Endothelial cell of umbilical vein (primary cell): ENCODE measurements at regions not wholly inside any gene's neighbourhood (a gene's known extent, or its start where the extent isn't known, plus 50 kb on each side); places are given as distances from the start of the nearest gene placed in this dataset.

Experiments
- BruUV-seq: library from RNA; stranded (reverse); fragments of 400-500 nt; replicated peaks from 2 replicates; lab custom pipeline; 2021; lab: Mats Ljungman, UMichigan
- CTCF ChIA-PET: fragments of 300-600, 350-600 bp; sonication (Branson Sonifier 250); formaldehyde crosslinking; loops from one replicate; lab custom pipeline; 2021; ENCODE audit warnings: antibody characterized with exemption, inconsistent platforms; lab: Charles Lee
- POLR2A ChIA-PET: fragments of 300-600, 350-600 bp; sonication (Branson Sonifier 250); formaldehyde crosslinking; loops from one replicate; lab custom pipeline; 2021; ENCODE audit warnings: antibody characterized with exemption, inconsistent platforms; lab: Charles Lee
- DNase-seq: peaks from one replicate; pipeline ENCODE4 v3.0.0-alpha.2; 2011; ENCODE audit warnings: low read depth, low spot score
- FAIRE-seq: peaks from 2 replicates; lab custom pipeline; 2011; peaks lifted over from hg19 to GRCh38; lab: Jason Lieb, UNC
- H2AFZ ChIP-seq: 2 replicates; pipeline ENCODE4 v1.6.0; 2012; ENCODE audit warnings: low read depth, low read length, control low read depth, inconsistent platforms
- H3K27ac ChIP-seq: 2 replicates; pipeline ENCODE4 v1.5.1; 2011; ENCODE audit warnings: low read depth, mild to moderate bottlenecking, control low read depth, low read length, moderate library complexity; ENCODE audit not compliant: insufficient read depth
- H3K27me3 ChIP-seq, 2 experiments: 2 replicates each; pipeline versions ENCODE4 v1.6.0 to v1.6.1; 2011; ENCODE audit warnings: low read length in 2 of 2, mixed read lengths in 1 of 2; ENCODE audit not compliant: control insufficient read depth in 2 of 2, insufficient read depth in 2 of 2
- H3K36me3 ChIP-seq, 2 experiments: 2 replicates in 1 of 2; 3 replicates in 1 of 2; pipeline ENCODE4 v1.5.1; 2011; ENCODE audit warnings: low read length in 2 of 2, mild to moderate bottlenecking in 1 of 2, moderate library complexity in 1 of 2; ENCODE audit not compliant: control insufficient read depth in 2 of 2, insufficient read depth in 2 of 2; ENCODE audit errors: extremely low read depth in 1 of 2
- H3K4me1 ChIP-seq: 3 replicates; pipeline ENCODE4 v1.5.1; 2011; ENCODE audit warnings: mild to moderate bottlenecking, low read length; ENCODE audit not compliant: control insufficient read depth, insufficient read depth; ENCODE audit errors: extremely low read depth
- H3K4me2 ChIP-seq: 2 replicates; pipeline ENCODE4 v1.6.1; 2011; ENCODE audit warnings: low read length, control low read depth, mixed read lengths; ENCODE audit not compliant: insufficient read depth
- H3K4me3 ChIP-seq, 3 experiments: fragments of 200-600 bp in 1 of 3; sonication (generic), shearing (Covaris generic) in 1 of 3; replicated peaks in 1 of 3; 2 replicates each; pipeline ENCODE4 v1.5.1; 2011 to 2016; ENCODE audit warnings: control low read depth in 3 of 3, low read length in 3 of 3, mild to moderate bottlenecking in 2 of 3, inconsistent platforms in 1 of 3, low read depth in 1 of 3, moderate library complexity in 1 of 3; ENCODE audit not compliant: insufficient read depth in 1 of 3
- H3K79me2 ChIP-seq: 2 replicates; pipeline ENCODE4 v1.6.0; 2012; ENCODE audit warnings: low read length, inconsistent platforms; ENCODE audit not compliant: control insufficient read depth, insufficient read depth
- H3K9ac ChIP-seq: replicated peaks from 2 replicates; pipeline ENCODE3; 2011; ENCODE audit warnings: low read length, control low read depth; ENCODE audit not compliant: insufficient read depth; ENCODE audit errors: extremely low read depth
- H3K9me1 ChIP-seq: replicated peaks from 3 replicates; pipeline ENCODE4 v1.6.0; 2011; ENCODE audit warnings: mild to moderate bottlenecking, low read length; ENCODE audit not compliant: control insufficient read depth, insufficient read depth; ENCODE audit errors: extremely low read depth
- H3K9me3 ChIP-seq: replicated peaks from 2 replicates; pipeline ENCODE4 v1.5.1; 2012; ENCODE audit warnings: low read length, inconsistent platforms; ENCODE audit not compliant: control insufficient read depth, insufficient read depth
- H4K20me1 ChIP-seq: replicated peaks from 2 replicates; pipeline ENCODE3; 2011; ENCODE audit warnings: mild to moderate bottlenecking, low read length; ENCODE audit not compliant: control insufficient read depth, insufficient read depth; ENCODE audit errors: extremely low read depth
- CTCF ChIP-seq, 2 donors: IDR thresholded peaks; 1 replicate in 1 of 2; 2 replicates in 1 of 2; pipeline ENCODE4 v1.5.1; 2011; ENCODE audit warnings: low read length in 2 of 2, mild to moderate bottlenecking in 2 of 2, moderate library complexity in 2 of 2, control low read depth in 1 of 2, inconsistent platforms in 1 of 2, low read depth in 1 of 2; ENCODE audit not compliant: insufficient read depth in 1 of 2; ENCODE audit errors: extremely low read depth in 1 of 2
- EZH2 ChIP-seq: IDR thresholded peaks from 2 replicates; pipeline ENCODE4 v1.6.1; 2012; ENCODE audit warnings: borderline replicate concordance, low read depth, mild to moderate bottlenecking, moderate library complexity, low read length, inconsistent platforms; ENCODE audit not compliant: severe bottlenecking
- JUN ChIP-seq: IDR thresholded peaks from 2 replicates; pipeline ENCODE4 v1.6.1; 2011; ENCODE audit warnings: borderline replicate concordance, low read depth; ENCODE audit not compliant: insufficient read length, insufficient read depth
- MAX ChIP-seq: IDR thresholded peaks from 2 replicates; pipeline ENCODE4 v1.6.1; 2011; ENCODE audit not compliant: insufficient read depth, insufficient read length
- POLR2A ChIP-seq: IDR thresholded peaks from 2 replicates; pipeline ENCODE4 v1.6.1; 2012; ENCODE audit warnings: low read depth, mild to moderate bottlenecking, control low read depth, low read length
- dilution Hi-C: fragments of 300-500 bp; cut with MboI; formaldehyde crosslinking; loops from one replicate; pipeline ENCODE4 v1.15.0; 2019; ENCODE audit warnings: low sequenced_read_pairs; ENCODE audit not compliant: extremely low pct_ligation_motif_present
- intact Hi-C: fragments of 100-400 bp; cut with micrococcal nuclease; formaldehyde crosslinking; loops from one replicate; pipeline ENCODE4 v1.10.0; 2022

- H3K4me2 ChIP-seq = no peak overlapping the region
- no peaks in the 10 kb centered on the region for H4K20me1 ChIP-seq
- no peaks in the 10 kb centered on the region for H3K36me3 ChIP-seq
- H3K9me3 ChIP-seq = no peaks in the 10 kb centered on the region
- intact Hi-C loops = loop anchor here (10.0 kb wide), 1 partner anchor 238 kb away; no protein-coding TSS in a partner anchor
- no peaks in the 10 kb centered on the region for H3K9me1 ChIP-seq
- FAIRE-seq = no peak
- H3K79me2 ChIP-seq = no peaks in the 10 kb centered on the region
- no peak overlapping the region for H3K4me3 ChIP-seq
- no TSS peak for BruUV-seq
- dilution Hi-C loops = no loop called here
- H3K27ac ChIP-seq = no peak overlapping the region
- H3K9ac ChIP-seq = no peak overlapping the region
- CTCF ChIA-PET = interaction anchor here (1.4 kb wide), 1 partner anchor 9 kb away, joined by 3 read pairs; no protein-coding TSS in a partner anchor
- TF ChIP-seq MAX (no peak), CTCF (IDR thresholded peaks at IDR 0.05; ENCODE audit: extremely low read depth in 1 of 2, insufficient read depth in 1 of 2, low read depth in 1 of 2, low read length in 2 of 2) (no peak), EZH2 (no peak), POLR2A (no peak), JUN (no peak)
- POLR2A ChIA-PET = no interaction called here
- DNase-seq = no peak
- H2AFZ ChIP-seq = no peak overlapping the region
- no peaks in the 10 kb centered on the region for H3K27me3 ChIP-seq
- H3K4me1 ChIP-seq = no peaks in the 10 kb centered on the region
Measured at GRCh38 chr1:189673217-189673616, 804.4 kb downstream of the BRINP3 start.
